ENCODE measurements at regions not wholly inside any gene's neighbourhood (a gene's known extent, or its start where the extent isn't known, plus 50 kb on each side); places are given as distances from the start of the nearest gene placed in this dataset.
"Not testable (repeated sequence)": the region's sequence is repeated elsewhere in the genome, so short reads cannot be mapped to it uniquely, and the experiment has no call there.

- intact Hi-C loops (cut with micrococcal nuclease); H3K27ac Mint-ChIP-seq; H3K36me3 Mint-ChIP-seq (ENCODE audit: low read depth); H3K4me3 Mint-ChIP-seq; H3K4me1 Mint-ChIP-seq (ENCODE audit: low read depth); H3K9me3 Mint-ChIP-seq; DNase-seq (ENCODE audit: low spot score): not testable (repeated sequence)
- H3K27me3 Mint-ChIP-seq (ENCODE audit: insufficient read depth), result peaks cover 31% of the 10 kb centered on the region
These were observed 54.0 kb upstream of the GPR89A start for GRCh38 chr1:145553795-145554194.

- DNase-seq (ENCODE audit: low spot score), result no peak
- intact Hi-C loops (cut with micrococcal nuclease), result no loop called here
- H3K4me1 Mint-ChIP-seq (ENCODE audit: low read depth), result no peaks in the 10 kb centered on the region
- H3K9me3 Mint-ChIP-seq, result no peaks in the 10 kb centered on the region
- H3K27me3 Mint-ChIP-seq (ENCODE audit: insufficient read depth), result peaks cover 16% of the 10 kb centered on the region
- no peak overlapping the region for H3K4me3 Mint-ChIP-seq
- no peaks in the 10 kb centered on the region for H3K36me3 Mint-ChIP-seq (ENCODE audit: low read depth)
- no peak overlapping the region for H3K27ac Mint-ChIP-seq
These were observed 62.7 kb upstream of the GPR89A start for GRCh38 chr1:145545055-145545454.

GRCh38 chr1:145541685-145542084 lies 66.1 kb upstream of the GPR89A start:
- peaks cover 23% of the 10 kb centered on the region for H3K27me3 Mint-ChIP-seq (ENCODE audit: insufficient read depth)
- H3K27ac Mint-ChIP-seq; intact Hi-C loops (cut with micrococcal nuclease); DNase-seq (ENCODE audit: low spot score); H3K36me3 Mint-ChIP-seq (ENCODE audit: low read depth); H3K4me1 Mint-ChIP-seq (ENCODE audit: low read depth); H3K9me3 Mint-ChIP-seq; H3K4me3 Mint-ChIP-seq: not testable (repeated sequence)

- H3K9me3 Mint-ChIP-seq; DNase-seq (ENCODE audit: low spot score); intact Hi-C loops (cut with micrococcal nuclease); H3K4me3 Mint-ChIP-seq; H3K4me1 Mint-ChIP-seq (ENCODE audit: low read depth); H3K27ac Mint-ChIP-seq; H3K36me3 Mint-ChIP-seq (ENCODE audit: low read depth): not testable (repeated sequence)
- peaks cover 23% of the 10 kb centered on the region for H3K27me3 Mint-ChIP-seq (ENCODE audit: insufficient read depth)
These were observed 66.5 kb upstream of the GPR89A start for GRCh38 chr1:145541246-145541645.

- H3K27ac Mint-ChIP-seq; H3K4me1 Mint-ChIP-seq (ENCODE audit: low read depth); H3K9me3 Mint-ChIP-seq; H3K36me3 Mint-ChIP-seq (ENCODE audit: low read depth); H3K4me3 Mint-ChIP-seq; intact Hi-C loops (cut with micrococcal nuclease); DNase-seq (ENCODE audit: low spot score): not testable (repeated sequence)
- peaks cover 22% of the 10 kb centered on the region for H3K27me3 Mint-ChIP-seq (ENCODE audit: insufficient read depth)
These were observed 69.5 kb upstream of the GPR89A start for GRCh38 chr1:145538118-145538882.

DNA sequence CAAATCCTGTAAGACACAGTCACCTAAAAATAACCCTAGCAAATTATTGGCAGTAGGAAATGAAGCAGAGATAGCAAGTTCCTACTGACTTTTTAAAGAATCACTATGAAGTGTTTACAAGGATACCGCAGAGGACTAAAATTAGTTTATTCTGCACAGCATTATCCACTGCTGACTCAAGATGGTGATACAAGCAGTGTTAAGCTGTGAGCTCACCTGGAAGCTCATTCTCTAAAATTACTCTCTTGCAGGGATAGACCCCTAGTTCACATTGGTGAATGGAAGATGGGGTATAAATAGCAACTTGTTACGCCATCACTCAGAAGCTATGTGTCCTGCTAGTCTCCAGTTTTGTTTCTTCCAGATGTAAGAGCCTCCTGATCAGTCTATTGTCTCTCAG lies 70.8 kb upstream of the GPR89A start:
- intact Hi-C loops (cut with micrococcal nuclease); DNase-seq (ENCODE audit: low spot score); H3K4me1 Mint-ChIP-seq (ENCODE audit: low read depth); H3K27ac Mint-ChIP-seq; H3K4me3 Mint-ChIP-seq; H3K9me3 Mint-ChIP-seq; H3K36me3 Mint-ChIP-seq (ENCODE audit: low read depth): not testable (repeated sequence)
- peaks cover 19% of the 10 kb centered on the region for H3K27me3 Mint-ChIP-seq (ENCODE audit: insufficient read depth)

DNA sequence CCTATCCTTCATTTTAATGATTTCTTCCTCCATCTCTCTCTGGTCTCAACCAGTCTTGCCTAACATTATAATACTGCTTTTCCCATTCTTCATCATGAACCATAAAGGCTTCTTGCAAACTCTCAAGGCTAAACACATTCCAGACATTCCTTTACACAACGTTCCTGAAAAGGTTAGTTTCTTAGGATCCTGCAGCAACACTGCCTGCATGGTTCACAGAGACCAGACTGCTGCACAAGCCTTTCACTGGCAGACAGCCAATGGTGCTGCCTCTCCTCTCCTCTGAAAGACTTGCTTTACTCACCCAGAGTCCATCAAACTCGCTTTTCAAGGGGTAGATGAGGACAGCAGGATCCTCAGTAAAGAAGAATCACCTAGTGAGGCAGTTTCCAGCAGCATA lies 72.3 kb upstream of the GPR89A start:
- intact Hi-C loops (cut with micrococcal nuclease), result not testable (repeated sequence)

GRCh38 chr1:145528068-145528564 lies 79.7 kb upstream of the GPR89A start:
- H3K27ac Mint-ChIP-seq; DNase-seq (ENCODE audit: low spot score): not testable (repeated sequence)

More for the DNA sequence above, 72.3 kb upstream of the GPR89A start:
- H3K27ac Mint-ChIP-seq; H3K4me1 Mint-ChIP-seq (ENCODE audit: low read depth); H3K9me3 Mint-ChIP-seq; H3K36me3 Mint-ChIP-seq (ENCODE audit: low read depth); H3K4me3 Mint-ChIP-seq; DNase-seq (ENCODE audit: low spot score): not testable (repeated sequence)
- peaks cover 12% of the 10 kb centered on the region for H3K27me3 Mint-ChIP-seq (ENCODE audit: insufficient read depth)

DNA sequence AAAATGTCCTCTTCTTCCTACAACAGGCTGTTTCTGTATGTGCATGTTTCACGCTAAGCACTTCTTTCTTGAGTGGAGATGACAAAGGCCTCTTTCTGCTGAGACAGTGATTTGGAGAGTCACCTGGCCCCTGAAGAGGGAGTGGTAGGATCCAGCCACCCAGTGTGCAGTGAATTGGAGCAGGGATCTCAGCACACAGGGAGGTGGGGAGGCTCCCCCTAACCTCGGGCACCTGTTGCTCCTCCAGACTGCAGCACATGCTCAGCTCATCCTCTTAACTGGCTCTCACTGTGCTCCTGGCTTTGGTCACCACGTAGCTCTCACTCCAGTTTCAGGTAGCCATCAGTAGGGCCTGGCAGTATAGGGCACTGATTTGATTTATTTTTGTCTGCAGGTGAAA lies 87.6 kb upstream of the GPR89A start:
- intact Hi-C loops (cut with micrococcal nuclease); DNase-seq (ENCODE audit: low spot score); H3K36me3 Mint-ChIP-seq (ENCODE audit: low read depth); H3K27ac Mint-ChIP-seq; H3K4me3 Mint-ChIP-seq; H3K9me3 Mint-ChIP-seq; H3K4me1 Mint-ChIP-seq (ENCODE audit: low read depth): not testable (repeated sequence)
- H3K27me3 Mint-ChIP-seq (ENCODE audit: insufficient read depth), result peaks cover 31% of the 10 kb centered on the region

More at GRCh38 chr1:145528068-145528564, 79.7 kb upstream of the GPR89A start:
- intact Hi-C loops (cut with micrococcal nuclease); H3K9me3 Mint-ChIP-seq; H3K4me1 Mint-ChIP-seq (ENCODE audit: low read depth); H3K36me3 Mint-ChIP-seq (ENCODE audit: low read depth); H3K27me3 Mint-ChIP-seq (ENCODE audit: insufficient read depth); H3K4me3 Mint-ChIP-seq: not testable (repeated sequence)

GRCh38 chr1:145519302-145519701 lies 88.5 kb upstream of the GPR89A start:
- peaks cover 30% of the 10 kb centered on the region for H3K27me3 Mint-ChIP-seq (ENCODE audit: insufficient read depth)
- DNase-seq (ENCODE audit: low spot score); H3K4me3 Mint-ChIP-seq; intact Hi-C loops (cut with micrococcal nuclease); H3K4me1 Mint-ChIP-seq (ENCODE audit: low read depth); H3K9me3 Mint-ChIP-seq; H3K27ac Mint-ChIP-seq; H3K36me3 Mint-ChIP-seq (ENCODE audit: low read depth): not testable (repeated sequence)

GRCh38 chr1:145513017-145513416 lies 87.6 kb upstream of the NBPF20 start:
- H3K9me3 Mint-ChIP-seq; DNase-seq (ENCODE audit: low spot score): not testable (repeated sequence)

DNA sequence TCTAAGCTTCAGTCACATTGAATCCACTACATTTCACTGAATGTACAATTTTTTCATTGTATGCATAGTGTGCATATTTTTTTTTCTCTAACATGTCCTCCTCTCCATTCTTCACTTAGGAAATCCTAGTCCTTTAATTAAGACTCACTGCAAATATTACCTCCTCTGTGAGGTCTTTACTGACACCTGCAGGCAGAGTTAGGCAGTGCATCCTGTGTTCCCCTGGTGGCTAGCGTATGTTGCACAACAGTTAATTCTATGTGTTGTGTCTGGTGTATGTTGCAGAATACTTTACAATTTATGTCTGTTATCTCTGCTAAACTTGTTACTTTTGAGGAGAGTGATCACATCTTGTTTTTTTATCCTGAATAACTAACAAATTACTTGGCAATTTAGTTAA lies 82.7 kb upstream of the NBPF20 start:
- intact Hi-C loops (cut with micrococcal nuclease), result not testable (repeated sequence)

More at GRCh38 chr1:145513017-145513416, 87.6 kb upstream of the NBPF20 start:
- intact Hi-C loops (cut with micrococcal nuclease); H3K27ac Mint-ChIP-seq; H3K36me3 Mint-ChIP-seq (ENCODE audit: low read depth); H3K4me3 Mint-ChIP-seq; H3K4me1 Mint-ChIP-seq (ENCODE audit: low read depth): not testable (repeated sequence)
- peaks cover 12% of the 10 kb centered on the region for H3K27me3 Mint-ChIP-seq (ENCODE audit: insufficient read depth)

GRCh38 chr1:145505663-145506647 lies 80.6 kb upstream of the NBPF20 start:
- H3K27ac Mint-ChIP-seq; intact Hi-C loops (cut with micrococcal nuclease); H3K4me1 Mint-ChIP-seq (ENCODE audit: low read depth); DNase-seq (ENCODE audit: low spot score); H3K4me3 Mint-ChIP-seq; H3K27me3 Mint-ChIP-seq (ENCODE audit: insufficient read depth); H3K36me3 Mint-ChIP-seq (ENCODE audit: low read depth); H3K9me3 Mint-ChIP-seq: not testable (repeated sequence)

More for the DNA sequence above, 82.7 kb upstream of the NBPF20 start:
- H3K9me3 Mint-ChIP-seq; H3K27me3 Mint-ChIP-seq (ENCODE audit: insufficient read depth); H3K4me3 Mint-ChIP-seq; H3K4me1 Mint-ChIP-seq (ENCODE audit: low read depth); H3K27ac Mint-ChIP-seq; H3K36me3 Mint-ChIP-seq (ENCODE audit: low read depth); DNase-seq (ENCODE audit: low spot score): not testable (repeated sequence)
